ENCODE measurements at regions not wholly inside any gene's neighbourhood (a gene's known extent, or its start where the extent isn't known, plus 50 kb on each side); places are given as distances from the start of the nearest gene placed in this dataset.

GRCh38 chr13:39840201-39840600, 184.7 kb downstream of the COG6 start:
- FAIRE-seq: no peak
- no peak for TF ChIP-seq CTCF (IDR thresholded peaks at IDR 0.05; ENCODE audit: insufficient read depth, low read length, severe bottlenecking)

GRCh38 chr13:39847336-39847735, 191.9 kb downstream of the COG6 start:
- no peak overlapping the region for H3K4me3 ChIP-seq (ENCODE audit: low read depth, low read length)
- no peaks in the 10 kb centered on the region for H3K36me3 ChIP-seq (ENCODE audit: control insufficient read depth, insufficient read depth, low read length)
- TF ChIP-seq CTCF (IDR thresholded peaks at IDR 0.05; ENCODE audit: insufficient read depth, low read length, severe bottlenecking): no peak
- DNase-seq (ENCODE audit: low read depth): no peak
- H3K27me3 ChIP-seq (ENCODE audit: control insufficient read depth, insufficient read depth, low read length): no peaks in the 10 kb centered on the region
- FAIRE-seq: no peak

More at GRCh38 chr13:39840201-39840600, 184.7 kb downstream of the COG6 start:
- no peak for DNase-seq (ENCODE audit: low read depth)
- Histone ChIP-seq H3K36me3 (ENCODE audit: control insufficient read depth, insufficient read depth, low read length) (no peaks in the 10 kb centered on the region), H3K27me3 (ENCODE audit: control insufficient read depth, insufficient read depth, low read length) (no peaks in the 10 kb centered on the region), H3K4me3 (ENCODE audit: low read depth, low read length) (no peak overlapping the region)

GRCh38 chr13:39855236-39855635, 199.8 kb downstream of the COG6 start:
- TF ChIP-seq CTCF (IDR thresholded peaks at IDR 0.05; ENCODE audit: insufficient read depth, low read length, severe bottlenecking): no peak
- DNase-seq (ENCODE audit: low read depth) (no peak), FAIRE-seq (no peak)
- H3K4me3 ChIP-seq (ENCODE audit: low read depth, low read length): no peak overlapping the region
- no peaks in the 10 kb centered on the region for H3K27me3 ChIP-seq (ENCODE audit: control insufficient read depth, insufficient read depth, low read length)
- no peaks in the 10 kb centered on the region for H3K36me3 ChIP-seq (ENCODE audit: control insufficient read depth, insufficient read depth, low read length)

GRCh38 chr13:39856714-39857113, 201.3 kb downstream of the COG6 start:
- no peak for DNase-seq (ENCODE audit: low read depth)
- no peak for TF ChIP-seq CTCF (IDR thresholded peaks at IDR 0.05; ENCODE audit: insufficient read depth, low read length, severe bottlenecking)
- Histone ChIP-seq H3K27me3 (ENCODE audit: control insufficient read depth, insufficient read depth, low read length) (no peaks in the 10 kb centered on the region), H3K4me3 (ENCODE audit: low read depth, low read length) (no peak overlapping the region), H3K36me3 (ENCODE audit: control insufficient read depth, insufficient read depth, low read length) (no peaks in the 10 kb centered on the region)
- no peak for FAIRE-seq

DNA sequence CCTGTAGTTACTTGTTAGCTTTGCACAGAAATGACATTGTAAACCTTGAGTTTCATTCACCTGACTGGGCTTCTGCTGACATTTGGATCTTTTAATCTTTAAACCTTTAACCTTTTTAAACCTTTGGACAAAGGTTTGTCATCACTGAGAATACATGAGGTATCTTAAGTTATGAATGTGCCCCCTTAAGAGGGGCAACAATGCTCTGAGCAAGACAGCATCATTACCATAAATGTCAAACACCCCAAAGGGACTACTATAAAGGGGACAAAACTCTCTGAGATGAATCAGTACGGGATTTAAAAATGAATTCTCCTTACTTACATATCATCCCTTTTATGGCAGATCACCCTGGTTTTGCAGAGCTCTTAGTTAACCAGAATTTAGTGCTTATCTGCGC, 203.3 kb downstream of the COG6 start:
- DNase-seq (ENCODE audit: low read depth): no peak
- no peak for FAIRE-seq
- TF ChIP-seq CTCF (IDR thresholded peaks at IDR 0.05; ENCODE audit: insufficient read depth, low read length, severe bottlenecking): no peak
- Histone ChIP-seq H3K36me3 (ENCODE audit: control insufficient read depth, insufficient read depth, low read length) (no peaks in the 10 kb centered on the region), H3K27me3 (ENCODE audit: control insufficient read depth, insufficient read depth, low read length) (no peaks in the 10 kb centered on the region), H3K4me3 (ENCODE audit: low read depth, low read length) (no peak overlapping the region)

DNA sequence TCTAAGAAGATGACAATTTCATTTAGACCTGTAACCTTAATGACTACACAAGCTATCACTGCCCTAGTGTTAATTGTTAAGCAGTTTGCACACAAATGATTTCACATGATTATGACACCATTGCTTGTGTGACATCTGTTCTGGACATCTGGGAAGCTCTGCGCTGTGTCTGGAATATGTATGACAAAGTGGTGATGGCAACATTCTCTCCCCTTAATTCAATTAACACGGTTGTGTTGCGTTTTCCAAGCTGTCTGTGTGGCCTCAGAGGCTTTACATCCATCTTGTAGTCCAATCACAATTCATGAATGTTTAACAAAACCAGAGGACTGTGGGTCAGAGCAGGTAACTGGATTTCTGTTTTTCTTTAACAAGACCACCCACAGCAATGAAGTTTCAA, 204.4 kb downstream of the COG6 start:
- Histone ChIP-seq H3K36me3 (ENCODE audit: control insufficient read depth, insufficient read depth, low read length) (no peaks in the 10 kb centered on the region), H3K27me3 (ENCODE audit: control insufficient read depth, insufficient read depth, low read length) (no peaks in the 10 kb centered on the region), H3K4me3 (ENCODE audit: low read depth, low read length) (no peak overlapping the region)
- no peak for FAIRE-seq
- DNase-seq (ENCODE audit: low read depth): no peak
- no peak for TF ChIP-seq CTCF (IDR thresholded peaks at IDR 0.05; ENCODE audit: insufficient read depth, low read length, severe bottlenecking)

All from bronchial epithelial cell (primary cell).